Hypothalamus (tissue), 51 donors: ENCODE measurements at regions not wholly inside any gene's neighbourhood (a gene's known extent, or its start where the extent isn't known, plus 50 kb on each side); places are given as distances from the start of the nearest gene placed in this dataset.
"Not testable (repeated sequence)": the region's sequence is repeated elsewhere in the genome, so short reads cannot be mapped to it uniquely, and the experiment has no call there.

Source experiments
- DNase-seq, 51 donors: peaks; one replicate each; lab custom pipeline; 2025; lab: John Stamatoyannopoulos, UW

- no peak for DNase-seq
Measured at GRCh38 chr20:55004044-55004443, 528.7 kb downstream of the DOK5 start.

- no peak for DNase-seq
Measured at GRCh38 chr20:54995553-54995952, 520.2 kb downstream of the DOK5 start.

GRCh38 chr20:54995011-54995410 is 519.6 kb downstream of the DOK5 start:
- DNase-seq: no peak

GRCh38 chr20:54985091-54985490 is 509.7 kb downstream of the DOK5 start:
- DNase-seq: no peak

- DNase-seq: no peak
Measured at GRCh38 chr20:54984104-54984448, 508.7 kb downstream of the DOK5 start.

- DNase-seq: not testable (repeated sequence)
Measured at GRCh38 chr20:54983394-54984103, 508.2 kb downstream of the DOK5 start.

GRCh38 chr20:54981175-54981574 is 505.8 kb downstream of the DOK5 start:
- DNase-seq: no peak

- DNase-seq: no peak
Measured at GRCh38 chr20:54980103-54980960, 504.9 kb downstream of the DOK5 start.

- no peak for DNase-seq
Measured at GRCh38 chr20:54950304-54950703, 474.9 kb downstream of the DOK5 start.

- DNase-seq: no peak
Measured at GRCh38 chr20:54941666-54942065, 466.3 kb downstream of the DOK5 start.

- DNase-seq: no peak
Measured at GRCh38 chr20:54940522-54940921, 465.1 kb downstream of the DOK5 start.

GRCh38 chr20:54938707-54939106 is 463.3 kb downstream of the DOK5 start:
- DNase-seq: no peak

GRCh38 chr20:54933212-54933904 is 458.0 kb downstream of the DOK5 start:
- DNase-seq: no peak

GRCh38 chr20:54929191-54929590 is 453.8 kb downstream of the DOK5 start:
- DNase-seq: no peak

GRCh38 chr20:54928564-54928963 is 453.2 kb downstream of the DOK5 start:
- DNase-seq: no peak

GRCh38 chr20:54922636-54923035 is 447.2 kb downstream of the DOK5 start:
- DNase-seq: no peak

GRCh38 chr20:54922096-54922495 is 446.7 kb downstream of the DOK5 start:
- DNase-seq: no peak

GRCh38 chr20:54920491-54920890 is 445.1 kb downstream of the DOK5 start:
- DNase-seq: no peak

- DNase-seq: not testable (repeated sequence)
Measured at GRCh38 chr20:54918993-54919392, 443.6 kb downstream of the DOK5 start.

GRCh38 chr20:54914995-54915394 is 439.6 kb downstream of the DOK5 start:
- no peak for DNase-seq

- DNase-seq: no peak
Measured at GRCh38 chr20:54909702-54910101, 434.3 kb downstream of the DOK5 start.

- DNase-seq: not testable (repeated sequence)
Measured at GRCh38 chr20:54906134-54906533, 430.7 kb downstream of the DOK5 start.
